ENCODE measurements at regions not wholly inside any gene's neighbourhood (a gene's known extent, or its start where the extent isn't known, plus 50 kb on each side); places are given as distances from the start of the nearest gene placed in this dataset.
A peak's percentile ranks its signal among the peaks of the same experiment; 100 is the strongest.

- H3K9me3 Mint-ChIP-seq, result no peaks in the 10 kb centered on the region
- no peaks in the 10 kb centered on the region for H3K4me1 Mint-ChIP-seq (ENCODE audit: low read depth)
- H3K36me3 Mint-ChIP-seq (ENCODE audit: low read depth), result no peaks in the 10 kb centered on the region
- peaks cover 12% of the 10 kb centered on the region for H3K27me3 Mint-ChIP-seq (ENCODE audit: low read depth)
- no peak overlapping the region for H3K27ac Mint-ChIP-seq
- no peak for DNase-seq (ENCODE audit: low spot score)
- no peak overlapping the region for H3K4me3 Mint-ChIP-seq
Observed at GRCh38 chr1:55478742-55479141, 263.6 kb upstream of the USP24 start.

DNA sequence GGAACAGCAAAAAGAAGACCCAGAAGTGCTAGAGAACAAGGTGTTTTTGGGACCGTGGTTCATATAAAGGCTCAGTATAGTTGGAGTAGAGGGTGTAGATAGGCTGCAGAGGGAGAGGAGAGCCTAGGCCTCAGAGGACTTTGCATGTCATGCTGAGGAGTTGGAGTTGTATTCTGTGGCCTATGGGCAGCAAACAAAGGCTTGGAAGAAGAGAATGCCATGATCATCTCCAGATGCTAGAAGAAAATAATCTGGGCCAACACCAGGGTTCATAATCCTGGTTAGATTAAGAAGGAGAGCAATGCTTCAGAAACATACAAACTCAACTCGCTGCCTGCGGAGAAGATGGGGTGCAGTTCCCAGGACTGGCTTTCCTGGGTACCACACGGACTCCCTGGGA, 262.8 kb upstream of the USP24 start:
- Mint-ChIP-seq H3K4me1 (ENCODE audit: low read depth) (no peaks in the 10 kb centered on the region), H3K9me3 (no peaks in the 10 kb centered on the region)

DNA sequence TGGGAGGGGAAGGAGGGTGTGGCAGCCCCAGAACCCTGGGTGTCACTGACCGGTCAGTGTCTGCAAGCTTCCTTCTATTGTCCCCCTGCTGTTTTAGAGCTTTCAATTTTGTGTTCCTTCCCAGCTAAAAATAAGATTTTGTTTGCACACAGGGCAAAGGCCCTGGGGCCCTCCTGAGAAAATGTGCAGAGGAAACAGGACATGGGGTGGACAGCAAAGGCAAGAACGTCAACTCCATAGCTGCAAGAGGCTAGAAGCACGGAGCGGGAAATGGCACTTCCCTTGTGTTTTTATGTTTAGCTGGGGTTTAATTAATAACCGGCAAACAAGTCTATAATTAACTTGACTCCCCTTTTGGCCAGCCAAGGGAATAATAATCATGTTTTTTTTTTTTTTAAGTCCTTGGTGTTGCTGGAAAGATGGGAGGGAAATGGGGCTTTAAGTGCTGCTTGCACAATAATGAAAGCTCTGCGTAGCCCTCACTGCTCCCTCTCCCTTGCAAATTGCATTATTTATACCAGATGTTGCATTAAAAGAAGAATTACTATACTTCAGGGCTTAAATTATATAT, 261.4 kb upstream of the USP24 start:
- no peaks in the 10 kb centered on the region for H3K36me3 Mint-ChIP-seq (ENCODE audit: low read depth)
- H3K4me1 Mint-ChIP-seq (ENCODE audit: low read depth), result no peaks in the 10 kb centered on the region
- H3K27ac Mint-ChIP-seq, result no peak overlapping the region
- H3K4me3 Mint-ChIP-seq, result no peak overlapping the region
- no peaks in the 10 kb centered on the region for H3K9me3 Mint-ChIP-seq
- no peak for DNase-seq (ENCODE audit: low spot score)
- H3K27me3 Mint-ChIP-seq (ENCODE audit: low read depth), result peaks cover 17% of the 10 kb centered on the region

More for the DNA sequence above, 262.8 kb upstream of the USP24 start:
- no peak overlapping the region for H3K4me3 Mint-ChIP-seq
- DNase-seq (ENCODE audit: low spot score), result no peak
- no peak overlapping the region for H3K27ac Mint-ChIP-seq
- peaks cover 17% of the 10 kb centered on the region for H3K27me3 Mint-ChIP-seq (ENCODE audit: low read depth)
- H3K36me3 Mint-ChIP-seq (ENCODE audit: low read depth), result no peaks in the 10 kb centered on the region

- Mint-ChIP-seq H3K9me3 (no peaks in the 10 kb centered on the region), H3K36me3 (ENCODE audit: low read depth) (no peaks in the 10 kb centered on the region), H3K27me3 (ENCODE audit: low read depth) (peaks cover 12% of the 10 kb centered on the region), H3K4me3 (no peak overlapping the region), H3K4me1 (ENCODE audit: low read depth) (no peaks in the 10 kb centered on the region), H3K27ac (no peak overlapping the region)
- no peak for DNase-seq (ENCODE audit: low spot score)
Observed at GRCh38 chr1:55474168-55474786, 259.1 kb upstream of the USP24 start.

DNA sequence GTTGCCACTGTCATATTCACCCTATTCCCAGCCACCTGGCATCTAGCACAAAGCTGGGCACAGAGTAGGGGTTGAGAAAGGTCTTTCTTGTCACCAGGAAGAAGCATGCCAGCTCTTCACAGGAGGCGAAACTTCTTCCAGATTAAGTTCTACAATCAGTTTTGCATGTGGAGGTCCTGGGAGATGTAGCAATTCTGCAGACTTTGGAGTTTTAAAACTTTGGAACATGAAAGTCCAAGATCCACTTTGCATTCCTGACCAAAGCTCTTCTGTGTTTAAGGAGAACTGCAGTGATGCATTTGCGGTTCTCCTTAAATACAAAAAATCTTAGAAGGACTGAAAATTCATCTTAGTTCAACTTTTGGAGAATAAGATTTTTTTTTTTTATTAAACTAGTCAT, 258.5 kb upstream of the USP24 start:
- H3K9me3 Mint-ChIP-seq, result no peaks in the 10 kb centered on the region
- H3K27me3 Mint-ChIP-seq (ENCODE audit: low read depth), result peaks cover 12% of the 10 kb centered on the region
- no peak overlapping the region for H3K27ac Mint-ChIP-seq
- H3K4me1 Mint-ChIP-seq (ENCODE audit: low read depth), result no peaks in the 10 kb centered on the region
- no peaks in the 10 kb centered on the region for H3K36me3 Mint-ChIP-seq (ENCODE audit: low read depth)
- no peak overlapping the region for H3K4me3 Mint-ChIP-seq
- DNase-seq (ENCODE audit: low spot score), result no peak

DNA sequence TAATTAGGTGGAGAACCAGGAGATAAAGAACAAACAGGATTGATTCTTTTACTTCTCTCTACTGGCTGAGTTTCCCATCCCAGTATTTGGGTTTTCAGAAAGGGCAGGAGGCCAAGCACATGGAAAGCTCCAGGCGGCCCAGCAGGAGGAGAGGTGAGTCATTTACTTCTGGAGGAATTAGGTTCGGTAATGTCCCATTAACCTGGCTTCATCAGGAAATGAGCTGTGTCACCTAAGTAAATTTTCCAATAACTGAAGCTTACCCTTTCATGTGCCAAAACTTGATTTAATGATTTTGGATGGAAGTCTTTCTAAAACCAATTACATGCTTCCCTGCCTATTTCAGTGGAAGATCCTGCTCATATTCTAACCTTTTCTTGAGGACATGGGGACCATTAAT, 257.6 kb upstream of the USP24 start:
- no peaks in the 10 kb centered on the region for H3K4me1 Mint-ChIP-seq (ENCODE audit: low read depth)
- H3K9me3 Mint-ChIP-seq, result no peaks in the 10 kb centered on the region
- no peak overlapping the region for H3K4me3 Mint-ChIP-seq
- H3K27me3 Mint-ChIP-seq (ENCODE audit: low read depth), result peaks cover 12% of the 10 kb centered on the region
- H3K36me3 Mint-ChIP-seq (ENCODE audit: low read depth), result no peaks in the 10 kb centered on the region
- DNase-seq (ENCODE audit: low spot score), result no peak
- H3K27ac Mint-ChIP-seq, result no peak overlapping the region

DNA sequence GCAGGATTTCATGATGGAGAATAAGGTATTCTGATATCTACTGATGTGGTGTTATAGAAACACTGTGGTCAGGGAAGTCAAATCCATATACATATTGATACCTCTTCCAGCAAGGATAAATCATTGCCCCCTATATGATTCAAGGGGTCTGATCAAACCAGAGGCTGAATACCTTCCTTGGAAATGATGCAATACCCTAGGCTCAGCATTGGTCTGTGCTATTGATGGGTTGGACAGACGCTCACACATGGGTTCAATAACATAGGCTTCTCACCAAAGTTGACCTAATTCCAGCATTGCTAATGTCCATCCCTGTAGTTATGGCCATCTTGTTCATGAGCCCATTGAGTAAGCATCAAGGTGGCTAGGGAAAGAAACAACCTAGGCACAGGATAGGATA, 257.0 kb upstream of the USP24 start:
- H3K4me3 Mint-ChIP-seq, result no peak overlapping the region
- no peaks in the 10 kb centered on the region for H3K36me3 Mint-ChIP-seq (ENCODE audit: low read depth)
- H3K9me3 Mint-ChIP-seq, result no peaks in the 10 kb centered on the region
- no peaks in the 10 kb centered on the region for H3K4me1 Mint-ChIP-seq (ENCODE audit: low read depth)
- no peak for DNase-seq (ENCODE audit: low spot score)
- H3K27ac Mint-ChIP-seq, result no peak overlapping the region
- H3K27me3 Mint-ChIP-seq (ENCODE audit: low read depth), result peaks cover 12% of the 10 kb centered on the region

GRCh38 chr1:55468142-55468795, 253.1 kb upstream of the USP24 start:
- Mint-ChIP-seq H3K36me3 (ENCODE audit: low read depth) (no peaks in the 10 kb centered on the region), H3K4me3 (no peak overlapping the region), H3K4me1 (ENCODE audit: low read depth) (peaks cover 4% of the 10 kb centered on the region), H3K27ac (no peak overlapping the region), H3K27me3 (ENCODE audit: low read depth) (peaks cover 6% of the 10 kb centered on the region), H3K9me3 (no peaks in the 10 kb centered on the region)
- DNase-seq (ENCODE audit: low spot score), result no peak

DNA sequence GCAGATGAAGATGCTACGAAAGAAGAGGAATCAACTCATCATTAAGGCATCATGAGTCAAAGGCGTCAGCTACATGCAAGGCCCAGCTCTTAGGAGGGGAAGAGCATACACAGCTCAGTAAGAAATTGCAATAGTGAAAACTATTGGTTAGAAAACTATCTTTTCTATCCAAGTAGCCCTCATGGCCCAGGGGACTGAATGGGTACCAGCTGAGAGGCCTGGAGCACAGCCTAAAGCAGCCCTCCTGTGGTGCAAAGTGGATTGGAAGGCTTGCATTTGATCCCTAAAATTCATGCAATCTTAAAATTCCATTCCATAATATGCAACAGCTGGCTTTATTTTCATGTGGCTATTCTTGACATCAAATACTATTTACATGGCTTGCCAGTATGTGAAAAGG, 251.8 kb upstream of the USP24 start:
- DNase-seq (ENCODE audit: low spot score), result no peak
- peaks cover 4% of the 10 kb centered on the region for H3K27me3 Mint-ChIP-seq (ENCODE audit: low read depth)
- H3K9me3 Mint-ChIP-seq, result no peaks in the 10 kb centered on the region
- peaks cover 5% of the 10 kb centered on the region for H3K4me1 Mint-ChIP-seq (ENCODE audit: low read depth)
- no peak overlapping the region for H3K4me3 Mint-ChIP-seq
- H3K27ac Mint-ChIP-seq, result no peak overlapping the region
- no peaks in the 10 kb centered on the region for H3K36me3 Mint-ChIP-seq (ENCODE audit: low read depth)

- H3K27me3 Mint-ChIP-seq (ENCODE audit: low read depth), result peaks cover 4% of the 10 kb centered on the region
- H3K9me3 Mint-ChIP-seq, result no peaks in the 10 kb centered on the region
- no peaks in the 10 kb centered on the region for H3K36me3 Mint-ChIP-seq (ENCODE audit: low read depth)
- no peak overlapping the region for H3K27ac Mint-ChIP-seq
- no peak overlapping the region for H3K4me3 Mint-ChIP-seq
- H3K4me1 Mint-ChIP-seq (ENCODE audit: low read depth), result peaks cover 5% of the 10 kb centered on the region
- no peak for DNase-seq (ENCODE audit: low spot score)
Observed at GRCh38 chr1:55466373-55466772, 251.2 kb upstream of the USP24 start.

DNA sequence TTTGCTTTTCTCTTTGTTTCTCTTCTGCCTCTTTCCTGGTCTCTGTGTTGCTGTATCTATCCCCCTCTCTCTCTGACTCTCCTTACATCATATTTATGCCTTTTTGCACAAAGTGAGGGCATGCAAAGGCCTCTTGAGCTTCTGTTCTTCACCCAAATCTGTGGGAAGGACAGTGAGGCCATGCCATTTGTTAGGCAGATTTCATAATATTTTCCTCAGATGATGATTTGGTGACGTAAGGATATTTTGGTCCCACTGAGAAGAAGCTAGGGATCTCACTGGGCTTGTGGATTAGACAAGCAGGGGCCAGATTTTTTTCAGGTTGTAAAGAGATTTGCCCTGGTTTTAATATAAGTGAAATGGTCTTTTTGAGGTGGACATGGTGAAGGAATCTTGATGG, 249.4 kb upstream of the USP24 start:
- no peaks in the 10 kb centered on the region for H3K36me3 Mint-ChIP-seq (ENCODE audit: low read depth)
- H3K4me1 Mint-ChIP-seq (ENCODE audit: low read depth), result peaks cover 5% of the 10 kb centered on the region
- DNase-seq (ENCODE audit: low spot score), result no peak
- peaks cover 4% of the 10 kb centered on the region for H3K27me3 Mint-ChIP-seq (ENCODE audit: low read depth)
- H3K27ac Mint-ChIP-seq, result no peak overlapping the region
- no peaks in the 10 kb centered on the region for H3K9me3 Mint-ChIP-seq
- no peak overlapping the region for H3K4me3 Mint-ChIP-seq

GRCh38 chr1:55463814-55464475, 248.8 kb upstream of the USP24 start:
- Mint-ChIP-seq H3K27me3 (ENCODE audit: low read depth) (no peaks in the 10 kb centered on the region), H3K4me3 (no peak overlapping the region), H3K9me3 (no peaks in the 10 kb centered on the region), H3K27ac (no peak overlapping the region), H3K36me3 (ENCODE audit: low read depth) (no peaks in the 10 kb centered on the region), H3K4me1 (ENCODE audit: low read depth) (peaks cover 5% of the 10 kb centered on the region)
- peak; percentile 24 for DNase-seq (ENCODE audit: low spot score)

DNA sequence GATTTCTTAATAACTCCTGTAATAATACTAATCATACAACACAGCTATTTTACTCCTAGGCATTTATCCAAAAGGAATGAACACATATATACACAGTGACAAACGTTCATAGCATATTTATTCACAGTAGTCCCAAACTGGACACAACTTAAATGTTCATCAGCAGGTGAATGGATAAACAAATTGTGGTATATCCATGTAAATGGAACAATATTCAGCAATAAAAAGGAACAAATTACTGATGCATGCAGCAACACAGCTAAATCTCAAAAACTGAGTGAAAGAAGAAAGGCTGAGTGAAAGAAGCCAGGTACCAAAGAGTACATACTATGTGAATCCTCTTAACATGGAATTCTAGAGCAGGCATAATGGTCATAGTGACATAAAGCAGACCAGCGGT, 242.7 kb upstream of the USP24 start:
- peaks cover 20% of the 10 kb centered on the region for H3K9me3 Mint-ChIP-seq
- no peak overlapping the region for H3K27ac Mint-ChIP-seq
- no peaks in the 10 kb centered on the region for H3K27me3 Mint-ChIP-seq (ENCODE audit: low read depth)
- no peaks in the 10 kb centered on the region for H3K36me3 Mint-ChIP-seq (ENCODE audit: low read depth)
- DNase-seq (ENCODE audit: low spot score), result no peak
- no peak overlapping the region for H3K4me3 Mint-ChIP-seq
- no peaks in the 10 kb centered on the region for H3K4me1 Mint-ChIP-seq (ENCODE audit: low read depth)

DNA sequence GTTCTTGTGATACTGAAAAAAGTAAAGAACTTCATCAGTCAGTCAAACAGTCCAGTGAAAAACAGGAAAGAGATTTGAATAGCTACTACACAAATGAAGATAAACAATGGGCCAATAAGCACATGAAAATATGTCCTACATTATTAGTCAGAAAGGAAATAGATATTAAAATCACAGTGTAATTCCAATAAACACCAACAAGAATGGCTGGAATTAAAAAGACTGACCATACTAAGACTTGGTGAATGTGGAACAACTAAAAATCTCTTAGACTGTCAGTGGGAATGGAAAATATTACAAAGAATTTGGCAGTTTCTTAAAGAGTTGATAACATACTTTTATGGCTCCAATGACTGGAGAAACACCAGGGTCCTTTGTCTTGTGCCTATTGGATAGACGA, 241.8 kb upstream of the USP24 start:
- Mint-ChIP-seq H3K4me1 (ENCODE audit: low read depth) (no peaks in the 10 kb centered on the region), H3K36me3 (ENCODE audit: low read depth) (no peaks in the 10 kb centered on the region), H3K4me3 (no peak overlapping the region), H3K27ac (no peak overlapping the region), H3K27me3 (ENCODE audit: low read depth) (no peaks in the 10 kb centered on the region), H3K9me3 (peaks cover 20% of the 10 kb centered on the region)
- no peak for DNase-seq (ENCODE audit: low spot score)
